OCI-LY1 (cell line): ENCODE measurements at regions not wholly inside any gene's neighbourhood (a gene's known extent, or its start where the extent isn't known, plus 50 kb on each side); places are given as distances from the start of the nearest gene placed in this dataset.
"Not testable (repeated sequence)": the region's sequence is repeated elsewhere in the genome, so short reads cannot be mapped to it uniquely, and the experiment has no call there.

Source experiments
- H2AFZ ChIP-seq: fragments of 200-600 bp; sonication (generic), shearing (Covaris generic); 2 replicates; pipeline ENCODE4 v1.6.0; 2014; ENCODE audit warnings: antibody characterized with exemption, mild to moderate bottlenecking, low read length
- H3F3A ChIP-seq: fragments of 200-600 bp; sonication (generic), shearing (Covaris generic); 2 replicates; pipeline ENCODE4 v1.6.0; 2014; ENCODE audit warnings: mild to moderate bottlenecking, antibody characterized with exemption, low read length, moderate library complexity; ENCODE audit not compliant: insufficient read depth
- H3K27ac ChIP-seq: fragments of 200-600 bp; sonication (generic); 2 replicates; pipeline ENCODE4 v1.5.1; 2014; ENCODE audit warnings: low read length, mixed run types, mild to moderate bottlenecking, low read depth; ENCODE audit not compliant: poor library complexity, severe bottlenecking
- H3K27me3 ChIP-seq: fragments of 200-600 bp; sonication (generic); 2 replicates; pipeline ENCODE4 v1.6.0; 2014; ENCODE audit warnings: antibody characterized with exemption, mild to moderate bottlenecking, low read length, moderate library complexity; ENCODE audit not compliant: insufficient read depth
- H3K36me3 ChIP-seq: fragments of 200-600 bp; sonication (generic); 2 replicates; pipeline ENCODE4 v1.6.1; 2014; ENCODE audit warnings: mild to moderate bottlenecking, antibody characterized with exemption, low read length, moderate library complexity, mixed read lengths; ENCODE audit not compliant: insufficient read depth
- H3K4me1 ChIP-seq: fragments of 200-600 bp; sonication (generic); 2 replicates; pipeline ENCODE4 v1.5.1; 2014; ENCODE audit warnings: mild to moderate bottlenecking, low read length, moderate library complexity; ENCODE audit not compliant: insufficient read depth, severe bottlenecking
- H3K4me2 ChIP-seq: fragments of 200-600 bp; sonication (generic), shearing (Covaris generic); 2 replicates; pipeline ENCODE4 v1.6.1; 2014; ENCODE audit warnings: low read length
- H3K4me3 ChIP-seq: fragments of 200-600 bp; sonication (generic); 2 replicates; pipeline ENCODE4 v1.5.1; 2014; ENCODE audit warnings: low read length, low read depth, mild to moderate bottlenecking, mixed read lengths; ENCODE audit not compliant: poor library complexity, severe bottlenecking
- H3K79me2 ChIP-seq: fragments of 200-600 bp; shearing (Covaris generic); 2 replicates; pipeline ENCODE4 v1.6.1; 2016; ENCODE audit warnings: mixed run types, low read length, mixed read lengths; ENCODE audit not compliant: insufficient read depth
- H3K9ac ChIP-seq: fragments of 200-600 bp; sonication (generic), shearing (Covaris generic); 2 replicates; pipeline ENCODE4 v1.6.1; 2014; ENCODE audit warnings: mild to moderate bottlenecking, low read length, mixed read lengths
- H3K9me2 ChIP-seq: fragments of 200-600 bp; sonication (generic), shearing (Covaris generic); 2 replicates; pipeline ENCODE4 v1.6.1; 2014; ENCODE audit warnings: low read depth, mild to moderate bottlenecking, low read length, mixed read lengths
- H3K9me3 ChIP-seq: fragments of 200-600 bp; shearing (Covaris generic); 2 replicates; pipeline ENCODE4 v1.6.1; 2014; ENCODE audit warnings: low read length, mixed read lengths
- H4K20me1 ChIP-seq: fragments of 200-600 bp; sonication (generic), shearing (Covaris generic); 2 replicates; pipeline ENCODE4 v1.6.0; 2016; ENCODE audit warnings: mild to moderate bottlenecking, low read length; ENCODE audit not compliant: insufficient read depth
- CTCF ChIP-seq: fragments of 200-600 bp; sonication (generic), shearing (Covaris generic); IDR thresholded peaks from 2 replicates; pipeline ENCODE4 v1.5.1; 2017; ENCODE audit warnings: mild to moderate bottlenecking, antibody characterized with exemption, low read length, moderate library complexity, mixed read lengths
- EZH2 ChIP-seq: fragments of 200-600 bp; sonication (generic), shearing (Covaris generic); IDR thresholded peaks from 2 replicates; pipeline ENCODE4 v1.8.0; 2017; ENCODE audit warnings: borderline replicate concordance, mixed run types, mild to moderate bottlenecking, antibody characterized with exemption, low read length, moderate library complexity, mixed read lengths

GRCh38 chr3:197364410-197365071, 66.1 kb upstream of the DLG1 start:
- no peaks in the 10 kb centered on the region for H3K4me1 ChIP-seq
- H3K4me3 ChIP-seq = no peak overlapping the region
- H3K9me3 ChIP-seq = peaks cover 6% of the 10 kb centered on the region; the same call in 1 of the 2 replicates
- no peak for TF ChIP-seq EZH2
- no peak for TF ChIP-seq CTCF
- peaks cover 13% of the 10 kb centered on the region; the same call in 1 of the 2 replicates for H3K27me3 ChIP-seq
- H3K27ac ChIP-seq = no peak overlapping the region
- no peaks in the 10 kb centered on the region for H3K36me3 ChIP-seq
- H3K9ac ChIP-seq = no peak overlapping the region
- no peaks in the 10 kb centered on the region for H4K20me1 ChIP-seq
- no peaks in the 10 kb centered on the region for H3K9me2 ChIP-seq
- H2AFZ ChIP-seq = no peak overlapping the region
- no peaks in the 10 kb centered on the region for H3F3A ChIP-seq
- no peak overlapping the region for H3K4me2 ChIP-seq
- no peaks in the 10 kb centered on the region for H3K79me2 ChIP-seq

DNA sequence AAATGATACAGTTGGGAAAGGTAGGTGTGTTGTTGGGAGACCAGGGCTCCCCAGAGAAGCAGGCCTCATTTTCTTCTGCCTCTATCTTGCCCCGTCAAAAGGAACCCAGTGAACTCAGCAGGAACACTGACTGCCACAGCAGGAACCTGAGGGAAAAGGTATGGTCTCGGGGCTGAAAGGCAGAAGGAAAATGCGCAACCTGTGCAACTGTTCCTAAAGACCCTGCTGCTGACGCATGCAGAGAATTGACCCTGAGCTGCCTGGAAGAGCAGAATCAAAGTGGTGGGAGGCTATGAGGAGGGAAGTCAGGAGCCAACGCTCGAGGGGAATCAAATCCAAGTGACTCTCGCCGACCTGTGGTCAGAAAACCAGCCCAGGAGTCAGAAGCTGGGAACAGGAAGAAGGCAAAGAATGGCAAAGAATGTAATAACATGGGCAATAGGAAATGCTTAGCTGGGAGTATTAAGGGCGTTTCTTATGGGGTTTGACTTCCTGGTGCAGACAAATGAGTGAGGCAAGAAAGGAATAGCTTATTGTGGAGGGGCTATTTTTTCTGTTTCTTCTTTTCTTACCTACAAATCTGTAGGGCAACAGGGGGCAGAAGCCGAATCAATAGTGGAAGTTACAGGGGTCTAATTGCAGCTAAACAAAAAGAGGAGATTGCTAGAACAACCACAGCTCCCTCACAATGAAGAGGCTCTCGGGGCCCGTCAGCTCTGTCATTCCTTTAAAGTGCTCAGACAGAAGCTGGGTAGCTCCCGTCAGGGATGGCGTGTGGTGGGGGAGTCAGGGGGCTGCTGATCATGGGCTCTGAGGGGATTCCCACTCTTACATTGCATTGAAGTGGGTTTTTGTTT, 65.4 kb upstream of the DLG1 start:
- Histone ChIP-seq H3K4me2 (no peak overlapping the region), H3K4me3 (no peak overlapping the region), H2AFZ (no peak overlapping the region), H3F3A (no peaks in the 10 kb centered on the region), H4K20me1 (no peaks in the 10 kb centered on the region), H3K79me2 (no peaks in the 10 kb centered on the region), H3K27me3 (peaks cover 11% of the 10 kb centered on the region; the same call in 1 of the 2 replicates), H3K36me3 (no peaks in the 10 kb centered on the region), H3K9ac (no peak overlapping the region), H3K4me1 (no peaks in the 10 kb centered on the region), H3K27ac (no peak overlapping the region), H3K9me2 (no peaks in the 10 kb centered on the region), H3K9me3 (peaks cover 6% of the 10 kb centered on the region; the same call in 1 of the 2 replicates)
- TF ChIP-seq EZH2 (no peak), CTCF (no peak)

GRCh38 chr3:197362081-197362480, 63.7 kb upstream of the DLG1 start:
- H3K27me3 ChIP-seq = peaks cover 12% of the 10 kb centered on the region; the same call in 1 of the 2 replicates
- H3K79me2 ChIP-seq = no peaks in the 10 kb centered on the region
- H3F3A ChIP-seq = no peaks in the 10 kb centered on the region
- no peak overlapping the region for H3K4me3 ChIP-seq
- TF ChIP-seq EZH2 = no peak
- no peak for TF ChIP-seq CTCF
- H3K9me3 ChIP-seq = peaks cover 6% of the 10 kb centered on the region; the same call in 1 of the 2 replicates
- H3K36me3 ChIP-seq = no peaks in the 10 kb centered on the region
- H3K4me2 ChIP-seq = no peak overlapping the region
- no peak overlapping the region for H3K9ac ChIP-seq
- H3K27ac ChIP-seq = no peak overlapping the region
- H2AFZ ChIP-seq = no peak overlapping the region
- H3K4me1 ChIP-seq = no peaks in the 10 kb centered on the region
- no peaks in the 10 kb centered on the region for H4K20me1 ChIP-seq
- no peaks in the 10 kb centered on the region for H3K9me2 ChIP-seq

- not testable (repeated sequence) for H4K20me1 ChIP-seq, H3K36me3 ChIP-seq, H3K79me2 ChIP-seq, H3K4me2 ChIP-seq, H3K9me3 ChIP-seq, H3K9ac ChIP-seq, H3K4me1 ChIP-seq, H3F3A ChIP-seq, H3K27ac ChIP-seq, H2AFZ ChIP-seq, H3K9me2 ChIP-seq, H3K4me3 ChIP-seq
- peaks cover 18% of the 10 kb centered on the region for H3K27me3 ChIP-seq
Observed at GRCh38 chr3:197360095-197360494, 61.7 kb upstream of the DLG1 start.

- not testable (repeated sequence) for H3K9ac ChIP-seq, H4K20me1 ChIP-seq, H3F3A ChIP-seq, H3K27ac ChIP-seq, H3K79me2 ChIP-seq, H2AFZ ChIP-seq, H3K4me3 ChIP-seq, H3K4me1 ChIP-seq, H3K9me2 ChIP-seq, H3K36me3 ChIP-seq, H3K9me3 ChIP-seq, H3K4me2 ChIP-seq
- H3K27me3 ChIP-seq = peaks cover 18% of the 10 kb centered on the region
Observed at GRCh38 chr3:197359476-197359875, 61.1 kb upstream of the DLG1 start.
